Endodermal cell (in vitro differentiated cells): ENCODE measurements at regions not wholly inside any gene's neighbourhood (a gene's known extent, or its start where the extent isn't known, plus 50 kb on each side); places are given as distances from the start of the nearest gene placed in this dataset.
"Not testable (repeated sequence)": the region's sequence is repeated elsewhere in the genome, so short reads cannot be mapped to it uniquely, and the experiment has no call there.

Source experiments
- DNase-seq: peaks from one replicate; pipeline ENCODE4 v3.0.0-alpha.2; 2017
- H3K27ac ChIP-seq: 2 replicates; pipeline ENCODE4 v1.5.1; 2013; ENCODE audit warnings: mild to moderate bottlenecking, low read depth, low read length, moderate library complexity
- H3K27me3 ChIP-seq: 2 replicates; pipeline ENCODE4 v1.6.1; 2013; ENCODE audit warnings: mild to moderate bottlenecking, low read length, moderate library complexity; ENCODE audit not compliant: insufficient read depth, control insufficient read depth, poor library complexity, severe bottlenecking
- H3K36me3 ChIP-seq: 2 replicates; pipeline ENCODE4 v1.7.0; 2013; ENCODE audit warnings: mild to moderate bottlenecking, low read length, moderate library complexity; ENCODE audit not compliant: control insufficient read depth, insufficient read depth
- H3K4me1 ChIP-seq: one replicate; pipeline ENCODE4 v1.7.0; 2013; ENCODE audit warnings: low read length; ENCODE audit not compliant: control insufficient read depth, insufficient read depth
- H3K4me3 ChIP-seq: 2 replicates; pipeline ENCODE4 v1.5.1; 2013; ENCODE audit warnings: mild to moderate bottlenecking, low read length, moderate library complexity
- H3K9ac ChIP-seq: 2 replicates; pipeline ENCODE4 v1.6.1; 2013; ENCODE audit warnings: mild to moderate bottlenecking, low read length, moderate library complexity; ENCODE audit not compliant: poor library complexity, severe bottlenecking; ENCODE audit errors: extremely low read depth
- H3K9me3 ChIP-seq: 2 replicates; pipeline ENCODE4 v1.6.1; 2013; ENCODE audit warnings: mild to moderate bottlenecking, low read length, moderate library complexity; ENCODE audit not compliant: control insufficient read depth
- H3K27ac Mint-ChIP-seq: 2 replicates; pipeline ENCODE4 v1.8.0; 2020; ENCODE audit warnings: mixed read lengths
- H3K27me3 Mint-ChIP-seq: 2 replicates; pipeline ENCODE4 v1.8.0; 2021; ENCODE audit warnings: mild to moderate bottlenecking, mixed read lengths; ENCODE audit not compliant: insufficient read depth
- H3K36me3 Mint-ChIP-seq: 2 replicates; pipeline ENCODE4 v1.8.0; 2020; ENCODE audit warnings: low read depth, mixed read lengths
- H3K4me1 Mint-ChIP-seq: 2 replicates; pipeline ENCODE4 v1.8.0; 2020; ENCODE audit warnings: mixed read lengths
- H3K4me3 Mint-ChIP-seq: 2 replicates; pipeline ENCODE4 v1.8.0; 2020; ENCODE audit warnings: mild to moderate bottlenecking, moderate library complexity, mixed read lengths
- H3K9me3 Mint-ChIP-seq: 2 replicates; pipeline ENCODE4 v1.8.0; 2020; ENCODE audit warnings: mild to moderate bottlenecking, mixed read lengths
- WGBS, 2 experiments: methylation state at CpG; one replicate each; pipeline versions ENCODE4 v1.1.5 to v1.1.7; 2013; ENCODE audit warnings: missing lambda C conversion rate in 2 of 2, mixed read lengths in 1 of 2; ENCODE audit not compliant: insufficient coverage in 1 of 2, insufficient read length in 1 of 2; 5-methylcytosine and 5-hydroxymethylcytosine counted together
- TF ChIP-seq, protein P1 (sequence below): fragments of 200-600 bp; sonication (generic); conservative IDR thresholded peaks from 2 replicates; pipeline ENCODE4 v1.5.0; 2021; ENCODE audit warnings: antibody characterized with exemption, mild to moderate bottlenecking

DNA sequence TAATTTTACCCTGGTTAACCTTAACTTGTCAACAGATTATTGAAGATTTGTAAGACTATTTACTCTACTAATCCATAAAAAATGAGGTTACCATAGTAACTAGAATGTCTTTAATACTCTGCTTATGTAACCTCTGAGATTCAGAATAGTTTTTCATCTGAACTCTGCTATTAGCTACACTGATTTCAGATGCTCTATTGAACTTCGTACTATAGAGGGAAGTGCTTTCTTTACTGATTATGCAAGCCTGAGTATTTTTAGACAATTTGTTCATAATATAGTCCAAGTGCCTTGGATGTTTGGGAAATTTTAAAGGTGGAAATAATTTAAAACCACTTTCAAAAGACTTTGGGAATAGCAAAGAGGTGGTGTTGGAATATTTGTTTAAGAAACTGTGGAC lies 107.9 kb upstream of the GBE1 start:
- H3K27me3 Mint-ChIP-seq, result no peaks in the 10 kb centered on the region
- H3K9ac ChIP-seq, result no peak overlapping the region
- H3K4me1 Mint-ChIP-seq, result peaks cover 4% of the 10 kb centered on the region
- H3K9me3 ChIP-seq, result no peaks in the 10 kb centered on the region
- no peaks in the 10 kb centered on the region for H3K36me3 Mint-ChIP-seq
- H3K4me3 ChIP-seq, result no peak overlapping the region
- no peak overlapping the region for H3K27ac Mint-ChIP-seq
- H3K27ac ChIP-seq, result no peak overlapping the region
- no peaks in the 10 kb centered on the region for H3K9me3 Mint-ChIP-seq
- WGBS, 2 experiments, result 91% methylated on average over 1 of the region's 1 CpG; no CpG with 5 or more reads in 1 of the 2 experiments
- no peaks in the 10 kb centered on the region for H3K36me3 ChIP-seq
- H3K4me1 ChIP-seq, result no peaks in the 10 kb centered on the region
- DNase-seq, result no peak
- TF ChIP-seq, protein P1, sequence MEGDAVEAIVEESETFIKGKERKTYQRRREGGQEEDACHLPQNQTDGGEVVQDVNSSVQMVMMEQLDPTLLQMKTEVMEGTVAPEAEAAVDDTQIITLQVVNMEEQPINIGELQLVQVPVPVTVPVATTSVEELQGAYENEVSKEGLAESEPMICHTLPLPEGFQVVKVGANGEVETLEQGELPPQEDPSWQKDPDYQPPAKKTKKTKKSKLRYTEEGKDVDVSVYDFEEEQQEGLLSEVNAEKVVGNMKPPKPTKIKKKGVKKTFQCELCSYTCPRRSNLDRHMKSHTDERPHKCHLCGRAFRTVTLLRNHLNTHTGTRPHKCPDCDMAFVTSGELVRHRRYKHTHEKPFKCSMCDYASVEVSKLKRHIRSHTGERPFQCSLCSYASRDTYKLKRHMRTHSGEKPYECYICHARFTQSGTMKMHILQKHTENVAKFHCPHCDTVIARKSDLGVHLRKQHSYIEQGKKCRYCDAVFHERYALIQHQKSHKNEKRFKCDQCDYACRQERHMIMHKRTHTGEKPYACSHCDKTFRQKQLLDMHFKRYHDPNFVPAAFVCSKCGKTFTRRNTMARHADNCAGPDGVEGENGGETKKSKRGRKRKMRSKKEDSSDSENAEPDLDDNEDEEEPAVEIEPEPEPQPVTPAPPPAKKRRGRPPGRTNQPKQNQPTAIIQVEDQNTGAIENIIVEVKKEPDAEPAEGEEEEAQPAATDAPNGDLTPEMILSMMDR, result no peak
- no peak overlapping the region for H3K4me3 Mint-ChIP-seq
- H3K27me3 ChIP-seq, result no peaks in the 10 kb centered on the region

DNA sequence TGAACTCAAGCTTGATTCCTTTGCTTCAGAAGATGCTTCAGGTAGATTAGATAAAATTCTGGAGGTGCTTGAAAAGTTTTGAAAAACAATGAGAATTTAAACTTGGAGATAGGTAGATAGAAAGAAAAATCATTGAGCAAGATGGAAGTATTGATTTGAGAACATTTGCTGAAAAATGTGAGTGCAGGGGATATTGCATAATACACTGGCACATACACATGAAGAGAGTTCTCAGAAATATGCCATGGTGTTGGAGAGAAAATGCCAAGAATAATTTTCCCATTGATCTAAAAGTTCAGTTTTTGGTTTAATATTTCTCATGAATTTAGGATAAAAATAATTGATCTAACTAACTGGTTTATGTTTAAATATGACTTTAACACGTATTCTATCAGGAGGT lies 107.2 kb upstream of the GBE1 start:
- TF ChIP-seq, protein P1, result no peak
- peaks cover 11% of the 10 kb centered on the region for H3K4me1 Mint-ChIP-seq
- H3K27me3 ChIP-seq, result no peaks in the 10 kb centered on the region

DNA sequence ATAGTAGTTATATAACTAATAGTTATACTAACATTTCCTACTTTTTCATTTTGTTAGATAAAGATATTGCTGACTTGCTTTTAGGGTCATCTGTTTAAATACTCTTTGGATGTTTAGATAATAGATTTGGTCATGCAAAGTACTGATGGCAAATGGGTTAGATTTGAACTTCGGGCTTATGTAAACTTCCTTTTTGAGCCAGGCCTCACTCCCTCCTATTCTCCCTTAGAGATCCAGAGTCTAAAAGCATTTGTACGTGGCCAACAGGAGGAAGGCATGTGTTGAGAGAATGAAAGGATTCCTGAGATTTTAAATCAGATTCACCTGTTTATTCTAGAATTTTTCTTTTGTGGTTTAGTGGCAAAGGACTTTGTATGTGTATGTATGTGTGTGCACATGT lies 106.4 kb upstream of the GBE1 start:
- Mint-ChIP-seq H3K4me3 (no peak overlapping the region), H3K27ac (no peak overlapping the region), H3K27me3 (no peaks in the 10 kb centered on the region), H3K9me3 (no peaks in the 10 kb centered on the region), H3K4me1 (peaks cover 12% of the 10 kb centered on the region), H3K36me3 (no peaks in the 10 kb centered on the region)
- no peaks in the 10 kb centered on the region for H3K9me3 ChIP-seq
- no peak overlapping the region for H3K4me3 ChIP-seq
- TF ChIP-seq, protein P1, result no peak
- H3K4me1 ChIP-seq, result no peaks in the 10 kb centered on the region
- H3K9ac ChIP-seq, result no peak overlapping the region
- WGBS, 2 experiments, result 81% methylated on average over 2 of the region's 2 CpGs; no CpG with 5 or more reads in 1 of the 2 experiments
- no peaks in the 10 kb centered on the region for H3K36me3 ChIP-seq
- H3K27me3 ChIP-seq, result no peaks in the 10 kb centered on the region
- no peak for DNase-seq
- H3K27ac ChIP-seq, result no peak overlapping the region

More for the DNA sequence above, 107.2 kb upstream of the GBE1 start:
- Mint-ChIP-seq H3K4me3 (no peak overlapping the region), H3K36me3 (no peaks in the 10 kb centered on the region), H3K27ac (no peak overlapping the region), H3K9me3 (no peaks in the 10 kb centered on the region), H3K27me3 (no peaks in the 10 kb centered on the region)
- H3K9me3 ChIP-seq, result no peaks in the 10 kb centered on the region
- DNase-seq, result no peak
- H3K4me1 ChIP-seq, result no peaks in the 10 kb centered on the region
- no peak overlapping the region for H3K4me3 ChIP-seq
- 100% methylated on average over 1 of the region's 1 CpG; no CpG with 5 or more reads in 1 of the 2 experiments for WGBS, 2 experiments
- H3K9ac ChIP-seq, result no peak overlapping the region
- no peak overlapping the region for H3K27ac ChIP-seq
- no peaks in the 10 kb centered on the region for H3K36me3 ChIP-seq

DNA sequence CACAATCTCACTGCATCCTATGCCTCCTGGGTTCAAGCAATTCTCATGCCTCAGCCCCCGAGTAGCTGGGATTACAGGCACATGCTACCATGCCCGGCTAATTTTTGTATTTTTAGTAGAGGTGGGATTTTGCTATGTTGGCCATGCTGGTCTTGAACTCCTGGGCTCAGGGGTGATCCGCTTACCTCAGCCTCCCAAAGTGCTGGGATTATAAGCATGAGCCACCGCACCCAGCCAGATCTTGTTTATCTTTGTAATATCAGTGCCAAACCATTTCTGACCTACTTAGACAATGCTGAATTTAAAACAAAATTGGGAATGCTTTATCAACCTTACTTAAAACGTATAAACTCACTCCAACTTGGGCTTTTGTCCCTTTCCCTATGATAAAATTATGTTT lies 103.7 kb upstream of the GBE1 start:
- not testable (repeated sequence) for H3K9ac ChIP-seq, H3K9me3 ChIP-seq, H3K27me3 Mint-ChIP-seq, H3K9me3 Mint-ChIP-seq, DNase-seq, H3K27ac Mint-ChIP-seq, H3K27ac ChIP-seq, H3K36me3 ChIP-seq, H3K36me3 Mint-ChIP-seq, H3K4me3 ChIP-seq, H3K4me3 Mint-ChIP-seq, H3K27me3 ChIP-seq, H3K4me1 ChIP-seq
- H3K4me1 Mint-ChIP-seq, result peaks cover 18% of the 10 kb centered on the region
- 80 to 98% methylated on average over 2 to 5 of the region's 5 CpGs for WGBS, 2 experiments
